IPS-NIHi7 (cell line): ENCODE measurements at regions not wholly inside any gene's neighbourhood (a gene's known extent, or its start where the extent isn't known, plus 50 kb on each side); places are given as distances from the start of the nearest gene placed in this dataset.
"Not testable (repeated sequence)": the region's sequence is repeated elsewhere in the genome, so short reads cannot be mapped to it uniquely, and the experiment has no call there.

ENCODE experiments used
- DNase-seq: peaks from one replicate; pipeline ENCODE4 v3.0.0; 2012; ENCODE audit warnings: mixed read lengths; ENCODE audit errors: extremely low spot score

GRCh38 chr1:168420177-168420576, 123.6 kb downstream of the XCL2 start:
- DNase-seq, result no peak

- DNase-seq, result no peak
These were observed 124.1 kb downstream of the XCL2 start for GRCh38 chr1:168419736-168420135.

GRCh38 chr1:168416220-168416619, 127.6 kb downstream of the XCL2 start:
- DNase-seq, result no peak

GRCh38 chr1:168414914-168415313, 128.9 kb downstream of the XCL2 start:
- no peak for DNase-seq

GRCh38 chr1:168410464-168410863, 129.8 kb downstream of the TBX19 start:
- DNase-seq, result no peak

- DNase-seq, result no peak
These were observed 128.2 kb downstream of the TBX19 start for GRCh38 chr1:168408884-168409283.

- no peak for DNase-seq
These were observed 127.8 kb downstream of the TBX19 start for GRCh38 chr1:168408539-168408865.

GRCh38 chr1:168407832-168408538, 127.3 kb downstream of the TBX19 start:
- no peak for DNase-seq

GRCh38 chr1:168405906-168406549, 125.4 kb downstream of the TBX19 start:
- no peak for DNase-seq

- no peak for DNase-seq
These were observed 122.5 kb downstream of the TBX19 start for GRCh38 chr1:168403140-168403539.

GRCh38 chr1:168402466-168402865, 121.8 kb downstream of the TBX19 start:
- not testable (repeated sequence) for DNase-seq

- DNase-seq, result no peak
These were observed 120.7 kb downstream of the TBX19 start for GRCh38 chr1:168401341-168401740.

- no peak for DNase-seq
These were observed 119.5 kb downstream of the TBX19 start for GRCh38 chr1:168400139-168400538.

- DNase-seq, result no peak
These were observed 117.1 kb downstream of the TBX19 start for GRCh38 chr1:168397806-168398205.

- no peak for DNase-seq
These were observed 116.4 kb downstream of the TBX19 start for GRCh38 chr1:168396940-168397684.

GRCh38 chr1:168396508-168396907, 115.8 kb downstream of the TBX19 start:
- no peak for DNase-seq

- DNase-seq, result no peak
These were observed 114.2 kb downstream of the TBX19 start for GRCh38 chr1:168394858-168395257.

- no peak for DNase-seq
These were observed 112.4 kb downstream of the TBX19 start for GRCh38 chr1:168392958-168393549.

- DNase-seq, result no peak
These were observed 111.4 kb downstream of the TBX19 start for GRCh38 chr1:168391851-168392681.

- DNase-seq, result no peak
These were observed 109.6 kb downstream of the TBX19 start for GRCh38 chr1:168390271-168390670.
